Upper lobe of right lung (tissue), 1 donor: ENCODE measurements at regions not wholly inside any gene's neighbourhood (a gene's known extent, or its start where the extent isn't known, plus 50 kb on each side); places are given as distances from the start of the nearest gene placed in this dataset.

Experiments
- ATAC-seq: fragments of 200-7000 bp; cut with Tn5 transposase; one replicate; pipeline ENCODE4 v1.9.1; 2020; ENCODE audit warnings: mild to moderate bottlenecking, moderate library complexity
- DNase-seq: peaks from one replicate; pipeline ENCODE4 v3.0.0-alpha.2; 2020
- H3K27ac ChIP-seq: fragments of 200-600 bp; one replicate; pipeline ENCODE4 v1.8.0; 2022
- H3K27me3 ChIP-seq: fragments of 200-600 bp; one replicate; pipeline ENCODE4 v1.8.0; 2022; ENCODE audit warnings: mild to moderate bottlenecking
- H3K36me3 ChIP-seq: fragments of 200-600 bp; one replicate; pipeline ENCODE4 v1.8.0; 2022
- H3K4me1 ChIP-seq: fragments of 200-600 bp; one replicate; pipeline ENCODE4 v1.8.0; 2022
- H3K4me3 ChIP-seq: fragments of 200-600 bp; one replicate; pipeline ENCODE4 v1.8.0; 2022; ENCODE audit warnings: mild to moderate bottlenecking
- H3K9me3 ChIP-seq: fragments of 200-600 bp; one replicate; pipeline ENCODE4 v1.8.0; 2022
- CTCF ChIP-seq: fragments of 200-600 bp; IDR thresholded peaks from one replicate; pipeline ENCODE4 v1.8.0; 2022; ENCODE audit warnings: antibody characterized with exemption
- intact Hi-C: fragments of 100-400 bp; cut with DNase I; formaldehyde crosslinking; loops from one replicate; pipeline ENCODE4 v1.11.0; 2022
- donor health status: DM: no; HTN: yes; CAD: no; lungs with severe emphysema.

GRCh38 chr2:21915201-21915600 lies 791.4 kb downstream of the TDRD15 start:
- TF ChIP-seq CTCF: no peak
- intact Hi-C loops: no loop called here
- H3K36me3 ChIP-seq: no peaks in the 10 kb centered on the region
- ATAC-seq (no peak), DNase-seq (no peak)
- no peaks in the 10 kb centered on the region for H3K27me3 ChIP-seq
- H3K4me1 ChIP-seq: no peaks in the 10 kb centered on the region
- H3K4me3 ChIP-seq: no peak overlapping the region
- H3K27ac ChIP-seq: no peak overlapping the region
- no peaks in the 10 kb centered on the region for H3K9me3 ChIP-seq

GRCh38 chr2:21916934-21917522 lies 793.3 kb downstream of the TDRD15 start:
- DNase-seq: no peak

GRCh38 chr2:21920721-21921120 lies 797.0 kb downstream of the TDRD15 start:
- no peak for TF ChIP-seq CTCF
- Histone ChIP-seq H3K9me3 (no peaks in the 10 kb centered on the region), H3K4me1 (no peaks in the 10 kb centered on the region), H3K27me3 (no peaks in the 10 kb centered on the region), H3K36me3 (no peaks in the 10 kb centered on the region), H3K27ac (no peak overlapping the region), H3K4me3 (no peak overlapping the region)
- intact Hi-C loops: no loop called here
- no peak for ATAC-seq
- no peak for DNase-seq

More at GRCh38 chr2:21916934-21917522, 793.3 kb downstream of the TDRD15 start:
- no peak for ATAC-seq
- Histone ChIP-seq H3K27me3 (no peaks in the 10 kb centered on the region), H3K27ac (no peak overlapping the region), H3K4me1 (no peaks in the 10 kb centered on the region), H3K9me3 (no peaks in the 10 kb centered on the region), H3K4me3 (no peak overlapping the region), H3K36me3 (no peaks in the 10 kb centered on the region)
- TF ChIP-seq CTCF: no peak
- intact Hi-C loops: no loop called here

GRCh38 chr2:21924640-21925285 lies 801.0 kb downstream of the TDRD15 start:
- Histone ChIP-seq H3K27me3 (no peaks in the 10 kb centered on the region), H3K9me3 (no peaks in the 10 kb centered on the region), H3K4me3 (no peak overlapping the region), H3K36me3 (no peaks in the 10 kb centered on the region), H3K4me1 (no peaks in the 10 kb centered on the region), H3K27ac (no peak overlapping the region)
- no peak for DNase-seq
- intact Hi-C loops: no loop called here
- no peak for TF ChIP-seq CTCF
- no peak for ATAC-seq

GRCh38 chr2:21928292-21928691 lies 804.5 kb downstream of the TDRD15 start:
- Histone ChIP-seq H3K4me3 (no peak overlapping the region), H3K4me1 (no peaks in the 10 kb centered on the region), H3K27me3 (no peaks in the 10 kb centered on the region), H3K9me3 (no peaks in the 10 kb centered on the region), H3K27ac (no peak overlapping the region), H3K36me3 (no peaks in the 10 kb centered on the region)
- DNase-seq (no peak), ATAC-seq (no peak)
- intact Hi-C loops: no loop called here
- TF ChIP-seq CTCF: no peak

- Histone ChIP-seq H3K36me3 (no peaks in the 10 kb centered on the region), H3K9me3 (no peaks in the 10 kb centered on the region), H3K4me3 (no peak overlapping the region), H3K27me3 (no peaks in the 10 kb centered on the region), H3K27ac (no peak overlapping the region), H3K4me1 (no peaks in the 10 kb centered on the region)
- intact Hi-C loops: no loop called here
- ATAC-seq: no peak
- DNase-seq: no peak
- TF ChIP-seq CTCF: no peak
Observed at GRCh38 chr2:21930226-21930625, 806.5 kb downstream of the TDRD15 start.
